Gastrocnemius medialis (tissue), 4 donors: ENCODE measurements at regions not wholly inside any gene's neighbourhood (a gene's known extent, or its start where the extent isn't known, plus 50 kb on each side); places are given as distances from the start of the nearest gene placed in this dataset.

Experiments used
- ATAC-seq, 2 donors: fragments of 150-250 bp; one replicate each; pipeline ENCODE4 v1.9.1; 2016
- DNase-seq, 2 donors: peaks; one replicate each; pipeline ENCODE4 v3.0.0-alpha.2; 2019
- H3K27ac ChIP-seq, 4 donors: fragments of 200-600 bp; sonication (generic); 1 replicate in 1 of 4; 2 replicates in 3 of 4; pipeline ENCODE4 v1.5.1; 2016 to 2018; ENCODE audit warnings: mild to moderate bottlenecking in 2 of 4, moderate library complexity in 1 of 4
- H3K27me3 ChIP-seq, 3 donors: fragments of 200-600 bp; sonication (generic) in 2 of 3; 1 replicate in 1 of 3; 2 replicates in 2 of 3; pipeline versions ENCODE4 v1.5.1 to v1.6.0; 2016 to 2019; ENCODE audit warnings: mild to moderate bottlenecking in 1 of 3, moderate library complexity in 1 of 3
- H3K36me3 ChIP-seq, 2 donors: fragments of 200-600 bp; sonication (generic) in 1 of 2; one replicate each; pipeline ENCODE4 v1.5.1; 2017 to 2018
- H3K4me1 ChIP-seq, 2 donors: fragments of 200-600 bp; sonication (generic) in 1 of 2; one replicate each; pipeline ENCODE4 v1.5.1; 2016 to 2017; ENCODE audit warnings: mild to moderate bottlenecking in 2 of 2
- H3K4me3 ChIP-seq, 4 donors: fragments of 200-600 bp; sonication (generic) in 3 of 4; 1 replicate in 1 of 4; 2 replicates in 3 of 4; pipeline ENCODE4 v1.5.1; 2016 to 2019; ENCODE audit warnings: mild to moderate bottlenecking in 2 of 4
- H3K9me3 ChIP-seq, 3 donors: fragments of 200-600 bp; sonication (generic) in 2 of 3; 1 replicate in 1 of 3; 2 replicates in 2 of 3; pipeline ENCODE4 v1.5.1; 2016 to 2019
- POLR2A ChIP-seq, 2 donors: fragments of 450-650 bp; IDR thresholded peaks; one replicate each; pipeline ENCODE4 v1.6.1; 2017; ENCODE audit warnings: antibody characterized with exemption in 2 of 2, mild to moderate bottlenecking in 2 of 2, moderate library complexity in 2 of 2
- in situ Hi-C, 4 donors: fragments of 200-750 bp; cut with MboI; loops; one replicate each; pipeline versions ENCODE4 v1.15.0 to v1.8.0; 2017; ENCODE audit warnings: low sequenced_read_pairs in 4 of 4
- intact Hi-C: fragments of 100-400 bp; cut with DNase I; formaldehyde crosslinking; loops from one replicate; pipeline ENCODE4 v1.15.1; 2023; ENCODE audit warnings: low total_unique reads
- TF ChIP-seq, protein P1 (sequence below), 5 experiments: fragments of 450-650 bp in 3 of 5; fragments of 200-600 bp in 2 of 5; sonication (generic) in 2 of 5; IDR thresholded peaks in 4 of 5; conservative IDR thresholded peaks in 1 of 5; 1 replicate in 4 of 5; 2 replicates in 1 of 5; pipeline ENCODE4 v1.5.1; 2016 to 2019; ENCODE audit warnings: antibody characterized with exemption in 5 of 5, mild to moderate bottlenecking in 3 of 5, moderate library complexity in 3 of 5

DNA sequence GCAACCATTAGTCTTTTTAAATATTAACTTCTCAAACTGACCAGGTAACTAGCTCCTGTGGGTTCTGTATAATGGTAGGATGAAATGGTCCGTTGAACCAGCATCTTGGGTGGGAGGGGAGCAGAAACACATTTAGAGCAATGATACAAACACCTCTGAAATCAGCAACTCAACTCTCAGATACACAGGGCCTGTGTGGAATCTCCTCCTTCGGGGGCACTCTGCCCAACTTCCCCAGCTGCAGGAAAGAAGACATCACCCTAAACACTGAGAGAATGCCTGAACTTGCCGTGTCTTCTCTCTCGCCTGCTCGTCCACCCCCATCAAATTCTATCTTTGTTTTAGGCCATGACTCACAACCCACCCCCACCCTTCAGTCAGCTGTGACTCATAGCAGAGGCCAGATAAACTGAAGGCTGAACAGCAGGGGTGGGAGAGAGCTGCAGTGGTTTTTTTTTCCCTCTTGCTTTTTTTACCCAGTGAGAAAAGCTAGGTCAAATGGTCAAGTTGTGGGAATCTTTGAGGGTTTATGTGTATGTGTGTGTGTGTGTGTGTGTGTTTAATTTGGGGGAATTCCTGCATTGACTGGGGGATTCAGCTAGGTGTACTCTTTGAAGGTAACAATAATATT is 593.4 kb upstream of the JAG1 start:
- DNase-seq: no peak

DNA sequence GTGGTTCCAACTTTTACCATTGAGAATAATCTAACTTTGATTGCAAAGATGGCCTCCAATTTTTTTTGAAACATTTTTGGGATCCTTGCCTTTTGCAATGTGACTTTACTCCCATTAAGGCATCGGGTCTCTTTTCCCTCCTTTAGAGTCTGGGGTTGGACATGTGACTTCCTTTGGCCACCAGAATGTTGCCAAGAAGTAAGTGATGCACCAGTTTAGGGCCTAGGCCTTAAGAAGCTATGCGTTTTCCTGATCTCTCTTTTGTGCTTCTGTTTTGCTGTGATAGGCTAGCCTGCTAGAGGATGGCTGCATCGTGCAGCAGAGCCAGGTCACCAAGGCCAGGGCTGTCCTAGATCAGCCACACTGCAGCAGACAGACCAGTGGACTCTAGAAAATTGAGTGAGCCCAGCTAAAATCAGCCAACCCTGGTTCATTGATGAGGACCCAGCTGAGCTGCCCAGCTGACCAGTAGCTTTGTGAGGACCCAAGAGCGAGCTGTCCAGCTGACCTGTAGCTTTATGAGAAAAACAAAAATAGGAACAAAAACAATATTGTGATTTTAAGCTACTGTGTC is 594.0 kb upstream of the JAG1 start:
- no peak for DNase-seq
- no peaks in the 10 kb centered on the region for H3K9me3 ChIP-seq
- intact Hi-C loops: no loop called here

More for the DNA sequence above, 593.4 kb upstream of the JAG1 start:
- intact Hi-C loops: no loop called here
- Histone ChIP-seq H3K36me3 (no peaks in the 10 kb centered on the region), H3K27me3 (no peaks in the 10 kb centered on the region), H3K4me1 (peaks cover 4 to 5% of the 10 kb centered on the region in 2 donors), H3K4me3 (no peak overlapping the region), H3K9me3 (no peaks in the 10 kb centered on the region), H3K27ac (peak overlapping the region in 2 of 4 donors; percentile 4 to 29)
- peak; percentile 30 to 58 for ATAC-seq
- in situ Hi-C loops: no loop called here
- TF ChIP-seq, protein P1, sequence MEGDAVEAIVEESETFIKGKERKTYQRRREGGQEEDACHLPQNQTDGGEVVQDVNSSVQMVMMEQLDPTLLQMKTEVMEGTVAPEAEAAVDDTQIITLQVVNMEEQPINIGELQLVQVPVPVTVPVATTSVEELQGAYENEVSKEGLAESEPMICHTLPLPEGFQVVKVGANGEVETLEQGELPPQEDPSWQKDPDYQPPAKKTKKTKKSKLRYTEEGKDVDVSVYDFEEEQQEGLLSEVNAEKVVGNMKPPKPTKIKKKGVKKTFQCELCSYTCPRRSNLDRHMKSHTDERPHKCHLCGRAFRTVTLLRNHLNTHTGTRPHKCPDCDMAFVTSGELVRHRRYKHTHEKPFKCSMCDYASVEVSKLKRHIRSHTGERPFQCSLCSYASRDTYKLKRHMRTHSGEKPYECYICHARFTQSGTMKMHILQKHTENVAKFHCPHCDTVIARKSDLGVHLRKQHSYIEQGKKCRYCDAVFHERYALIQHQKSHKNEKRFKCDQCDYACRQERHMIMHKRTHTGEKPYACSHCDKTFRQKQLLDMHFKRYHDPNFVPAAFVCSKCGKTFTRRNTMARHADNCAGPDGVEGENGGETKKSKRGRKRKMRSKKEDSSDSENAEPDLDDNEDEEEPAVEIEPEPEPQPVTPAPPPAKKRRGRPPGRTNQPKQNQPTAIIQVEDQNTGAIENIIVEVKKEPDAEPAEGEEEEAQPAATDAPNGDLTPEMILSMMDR (IDR thresholded peaks at IDR 0.05 in 4 of 5, conservative IDR thresholded peaks at IDR 0.05 in 1 of 5): no peak
- no peak for TF ChIP-seq POLR2A (IDR thresholded peaks at IDR 0.05)

DNA sequence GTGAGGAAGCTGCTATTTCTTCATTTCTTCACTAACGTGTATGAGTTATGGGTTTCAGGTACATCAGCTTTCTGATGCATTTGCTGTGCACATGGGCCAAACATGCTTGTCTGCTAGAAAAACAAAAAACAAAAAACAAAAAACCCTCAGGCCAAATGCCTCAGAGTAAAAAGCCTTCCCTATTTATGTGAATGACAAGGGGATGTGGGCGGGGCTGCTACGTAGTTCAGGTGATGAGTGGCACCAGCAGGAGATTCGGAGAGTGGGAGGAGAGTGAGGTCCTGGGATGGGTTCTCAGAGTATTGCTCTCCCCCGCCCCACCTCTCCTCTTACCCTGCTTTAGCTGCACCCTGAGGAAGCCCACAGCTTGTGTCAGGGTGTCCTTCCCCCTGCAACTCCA is 596.8 kb upstream of the JAG1 start:
- H3K4me3 ChIP-seq: no peak overlapping the region
- H3K27me3 ChIP-seq: no peaks in the 10 kb centered on the region
- DNase-seq (no peak), ATAC-seq (no peak)
- H3K4me1 ChIP-seq: peaks cover 4 to 11% of the 10 kb centered on the region in 2 donors
- no peak overlapping the region for H3K27ac ChIP-seq
- no peaks in the 10 kb centered on the region for H3K9me3 ChIP-seq
- no peaks in the 10 kb centered on the region for H3K36me3 ChIP-seq
- intact Hi-C loops (loop anchor here (5.0 to 10.0 kb wide), 2 partner anchors 274 to 598 kb away; partner anchors contain the start of gene JAG1), in situ Hi-C loops (loop anchor here in 3 of 4 donors (5.0 to 10.0 kb wide), 5 partner anchors 274 to 806 kb away; partner anchors contain the start of gene JAG1 (in 1 of the 3))
- TF ChIP-seq, protein P1 (IDR thresholded peaks at IDR 0.05 in 4 of 5, conservative IDR thresholded peaks at IDR 0.05 in 1 of 5): no peak
- TF ChIP-seq POLR2A (IDR thresholded peaks at IDR 0.05): no peak

More for the DNA sequence above, 594.0 kb upstream of the JAG1 start:
- no peaks in the 10 kb centered on the region for H3K36me3 ChIP-seq
- TF ChIP-seq POLR2A (IDR thresholded peaks at IDR 0.05): no peak
- TF ChIP-seq, protein P1 (IDR thresholded peaks at IDR 0.05 in 4 of 5, conservative IDR thresholded peaks at IDR 0.05 in 1 of 5): no peak
- H3K27ac ChIP-seq: peak overlapping the region in 1 of 4 donors; percentile 29
- no peaks in the 10 kb centered on the region for H3K27me3 ChIP-seq
- H3K4me3 ChIP-seq: no peak overlapping the region
- H3K4me1 ChIP-seq: peaks cover 4 to 5% of the 10 kb centered on the region in 2 donors
- in situ Hi-C loops: no loop called here
- ATAC-seq: no peak

GRCh38 chr20:11271319-11271718 is 597.5 kb upstream of the JAG1 start:
- ATAC-seq (no peak), DNase-seq (no peak)
- H3K9me3 ChIP-seq: no peaks in the 10 kb centered on the region
- peaks cover 4 to 11% of the 10 kb centered on the region in 2 donors for H3K4me1 ChIP-seq
- H3K36me3 ChIP-seq: no peaks in the 10 kb centered on the region
- no peaks in the 10 kb centered on the region for H3K27me3 ChIP-seq
- H3K27ac ChIP-seq: no peak overlapping the region
- no peak for TF ChIP-seq POLR2A (IDR thresholded peaks at IDR 0.05)
- TF ChIP-seq, protein P1 (IDR thresholded peaks at IDR 0.05 in 4 of 5, conservative IDR thresholded peaks at IDR 0.05 in 1 of 5): no peak
- intact Hi-C loops (loop anchor here (5.0 to 10.0 kb wide), 2 partner anchors 273 to 599 kb away; partner anchors contain the start of gene JAG1), in situ Hi-C loops (loop anchor here in 3 of 4 donors (5.0 to 10.0 kb wide), 5 partner anchors 273 to 807 kb away; partner anchors contain the start of gene JAG1 (in 1 of the 3))
- H3K4me3 ChIP-seq: no peak overlapping the region
